Lower lobe of right lung (tissue), 2 donors: ENCODE measurements at regions not wholly inside any gene's neighbourhood (a gene's known extent, or its start where the extent isn't known, plus 50 kb on each side); places are given as distances from the start of the nearest gene placed in this dataset.
A peak's percentile ranks its signal among the peaks of the same experiment; 100 is the strongest.

Experiments used
- ATAC-seq, 2 donors: fragments of 200-7000 bp; cut with Tn5 transposase; one replicate each; pipeline ENCODE4 v1.9.1; 2020 to 2022; ENCODE audit warnings: mild to moderate bottlenecking in 2 of 2, moderate library complexity in 2 of 2
- DNase-seq: peaks from one replicate; pipeline ENCODE4 v3.0.0-alpha.2; 2020
- H3K27ac ChIP-seq: fragments of 200-600 bp; one replicate; pipeline ENCODE4 v1.8.0; 2022
- H3K27me3 ChIP-seq: fragments of 200-600 bp; one replicate; pipeline ENCODE4 v1.8.0; 2022; ENCODE audit warnings: low read depth
- H3K36me3 ChIP-seq: fragments of 200-600 bp; one replicate; pipeline ENCODE4 v1.8.0; 2022; ENCODE audit warnings: mild to moderate bottlenecking
- H3K4me1 ChIP-seq: fragments of 200-600 bp; one replicate; pipeline ENCODE4 v1.8.0; 2022
- H3K4me3 ChIP-seq: fragments of 200-600 bp; one replicate; pipeline ENCODE4 v1.8.0; 2022; ENCODE audit warnings: mild to moderate bottlenecking
- H3K9me3 ChIP-seq: fragments of 200-600 bp; one replicate; pipeline ENCODE4 v1.8.0; 2022
- CTCF ChIP-seq: fragments of 200-600 bp; IDR thresholded peaks from one replicate; pipeline ENCODE4 v1.8.0; 2022; ENCODE audit warnings: antibody characterized with exemption, mild to moderate bottlenecking
- intact Hi-C: fragments of 100-400 bp; cut with DNase I; formaldehyde crosslinking; loops from one replicate; pipeline ENCODE4 v1.11.0; 2022
- donor health status: DM: no; HTN: yes; CAD: no; lungs with severe emphysema.

GRCh38 chr13:50410921-50411746 is 395.9 kb downstream of the KCNRG start:
- Histone ChIP-seq H3K27ac (no peak overlapping the region), H3K36me3 (no peaks in the 10 kb centered on the region), H3K4me1 (no peaks in the 10 kb centered on the region), H3K4me3 (no peak overlapping the region), H3K27me3 (no peaks in the 10 kb centered on the region), H3K9me3 (no peaks in the 10 kb centered on the region)
- intact Hi-C loops, result no loop called here
- TF ChIP-seq CTCF, result no peak
- DNase-seq, result no peak
- ATAC-seq, result peak; percentile 47 to 78

GRCh38 chr13:50412046-50412617 is 396.9 kb downstream of the KCNRG start:
- intact Hi-C loops, result no loop called here
- DNase-seq (no peak), ATAC-seq (no peak)
- H3K27me3 ChIP-seq, result no peaks in the 10 kb centered on the region
- H3K4me3 ChIP-seq, result no peak overlapping the region
- no peaks in the 10 kb centered on the region for H3K36me3 ChIP-seq
- H3K27ac ChIP-seq, result no peak overlapping the region
- TF ChIP-seq CTCF, result no peak
- H3K4me1 ChIP-seq, result no peaks in the 10 kb centered on the region
- H3K9me3 ChIP-seq, result no peaks in the 10 kb centered on the region

- intact Hi-C loops, result no loop called here
- Histone ChIP-seq H3K27me3 (no peaks in the 10 kb centered on the region), H3K4me1 (peaks cover 6% of the 10 kb centered on the region), H3K36me3 (no peaks in the 10 kb centered on the region), H3K4me3 (no peak overlapping the region), H3K9me3 (no peaks in the 10 kb centered on the region), H3K27ac (no peak overlapping the region)
- no peak for ATAC-seq
- DNase-seq, result no peak
- TF ChIP-seq CTCF, result no peak
These were observed 399.4 kb downstream of the KCNRG start for GRCh38 chr13:50414640-50415039.

GRCh38 chr13:50415428-50415827 is 400.2 kb downstream of the KCNRG start:
- TF ChIP-seq CTCF, result no peak
- intact Hi-C loops, result no loop called here
- no peaks in the 10 kb centered on the region for H3K27me3 ChIP-seq
- H3K4me1 ChIP-seq, result peaks cover 14% of the 10 kb centered on the region
- no peak for ATAC-seq
- H3K36me3 ChIP-seq, result no peaks in the 10 kb centered on the region
- H3K27ac ChIP-seq, result no peak overlapping the region
- no peaks in the 10 kb centered on the region for H3K9me3 ChIP-seq
- H3K4me3 ChIP-seq, result no peak overlapping the region
- DNase-seq, result no peak

GRCh38 chr13:50417597-50417996 is 402.4 kb downstream of the KCNRG start:
- TF ChIP-seq CTCF, result no peak
- Histone ChIP-seq H3K4me3 (no peak overlapping the region), H3K36me3 (no peaks in the 10 kb centered on the region), H3K9me3 (no peaks in the 10 kb centered on the region), H3K4me1 (peaks cover 26% of the 10 kb centered on the region), H3K27ac (no peak overlapping the region), H3K27me3 (no peaks in the 10 kb centered on the region)
- intact Hi-C loops, result no loop called here
- DNase-seq (no peak), ATAC-seq (peak in 1 of 2 donors; percentile 11)
